ENCODE measurements at regions not wholly inside any gene's neighbourhood (a gene's known extent, or its start where the extent isn't known, plus 50 kb on each side); places are given as distances from the start of the nearest gene placed in this dataset.
"Not testable (repeated sequence)": the region's sequence is repeated elsewhere in the genome, so short reads cannot be mapped to it uniquely, and the experiment has no call there.

GRCh38 chr1:189274267-189274666, 1203.4 kb downstream of the BRINP3 start:
- H3K9ac ChIP-seq (ENCODE audit: low read depth, low read length): no peak overlapping the region
- no peak overlapping the region for H3K4me3 ChIP-seq (ENCODE audit: low read length)
- H3K27me3 ChIP-seq (ENCODE audit: insufficient read depth, low read length): no peaks in the 10 kb centered on the region
- H3K36me3 ChIP-seq (ENCODE audit: insufficient read depth, low read length): no peaks in the 10 kb centered on the region
- H3K4me1 ChIP-seq (ENCODE audit: insufficient read depth, low read length): no peaks in the 10 kb centered on the region
- H3K27ac ChIP-seq (ENCODE audit: low read depth, low read length): no peak overlapping the region
- H3K9me3 ChIP-seq (ENCODE audit: insufficient read depth, low read depth, low read length): peaks cover 21% of the 10 kb centered on the region
- WGBS: no CpG with 5 or more reads among the region's 1 CpG

- Histone ChIP-seq H3K27me3 (ENCODE audit: insufficient read depth, low read length) (no peaks in the 10 kb centered on the region), H3K4me3 (ENCODE audit: low read length) (no peak overlapping the region), H3K27ac (ENCODE audit: low read depth, low read length) (no peak overlapping the region), H3K36me3 (ENCODE audit: insufficient read depth, low read length) (no peaks in the 10 kb centered on the region), H3K9me3 (ENCODE audit: insufficient read depth, low read depth, low read length) (0 out of 2 replicates have a peak, but pooled peaks cover 6% of the 10 kb centered on the region), H3K9ac (ENCODE audit: low read depth, low read length) (no peak overlapping the region), H3K4me1 (ENCODE audit: insufficient read depth, low read length) (no peaks in the 10 kb centered on the region)
- WGBS: 100% methylated on average over 1 of the region's 1 CpG
Measured at GRCh38 chr1:189275796-189276195, 1201.9 kb downstream of the BRINP3 start.

GRCh38 chr1:189289346-189289745, 1188.3 kb downstream of the BRINP3 start:
- H3K4me1 ChIP-seq (ENCODE audit: insufficient read depth, low read length): no peaks in the 10 kb centered on the region
- WGBS: 91% methylated on average over 2 of the region's 3 CpGs
- no peaks in the 10 kb centered on the region for H3K9me3 ChIP-seq (ENCODE audit: insufficient read depth, low read depth, low read length)
- H3K4me3 ChIP-seq (ENCODE audit: low read length): no peak overlapping the region
- H3K27ac ChIP-seq (ENCODE audit: low read depth, low read length): no peak overlapping the region
- H3K9ac ChIP-seq (ENCODE audit: low read depth, low read length): no peak overlapping the region
- H3K27me3 ChIP-seq (ENCODE audit: insufficient read depth, low read length): no peaks in the 10 kb centered on the region
- no peaks in the 10 kb centered on the region for H3K36me3 ChIP-seq (ENCODE audit: insufficient read depth, low read length)

GRCh38 chr1:189301235-189301634, 1176.4 kb downstream of the BRINP3 start:
- H3K27ac ChIP-seq (ENCODE audit: low read depth, low read length): no peak overlapping the region
- 77% methylated on average over 3 of the region's 4 CpGs for whole genome bisulfite sequencing
- no peaks in the 10 kb centered on the region for H3K9me3 ChIP-seq (ENCODE audit: insufficient read depth, low read depth, low read length)
- no peaks in the 10 kb centered on the region for H3K4me1 ChIP-seq (ENCODE audit: insufficient read depth, low read length)
- H3K36me3 ChIP-seq (ENCODE audit: insufficient read depth, low read length): no peaks in the 10 kb centered on the region
- no peaks in the 10 kb centered on the region for H3K27me3 ChIP-seq (ENCODE audit: insufficient read depth, low read length)
- no peak overlapping the region for H3K9ac ChIP-seq (ENCODE audit: low read depth, low read length)
- H3K4me3 ChIP-seq (ENCODE audit: low read length): no peak overlapping the region

GRCh38 chr1:189305279-189305678, 1172.4 kb downstream of the BRINP3 start:
- Histone ChIP-seq H3K9ac (ENCODE audit: low read depth, low read length) (no peak overlapping the region), H3K27ac (ENCODE audit: low read depth, low read length) (no peak overlapping the region), H3K36me3 (ENCODE audit: insufficient read depth, low read length) (no peaks in the 10 kb centered on the region), H3K9me3 (ENCODE audit: insufficient read depth, low read depth, low read length) (no peaks in the 10 kb centered on the region), H3K4me1 (ENCODE audit: insufficient read depth, low read length) (no peaks in the 10 kb centered on the region), H3K27me3 (ENCODE audit: insufficient read depth, low read length) (no peaks in the 10 kb centered on the region), H3K4me3 (ENCODE audit: low read length) (no peak overlapping the region)
- 96% methylated on average over 2 of the region's 2 CpGs for WGBS

GRCh38 chr1:189311915-189312314, 1165.7 kb downstream of the BRINP3 start:
- H3K36me3 ChIP-seq (ENCODE audit: insufficient read depth, low read length): no peaks in the 10 kb centered on the region
- H3K4me1 ChIP-seq (ENCODE audit: insufficient read depth, low read length): peaks cover 33% of the 10 kb centered on the region
- H3K4me3 ChIP-seq (ENCODE audit: low read length): no peak overlapping the region
- no peaks in the 10 kb centered on the region for H3K27me3 ChIP-seq (ENCODE audit: insufficient read depth, low read length)
- H3K9me3 ChIP-seq (ENCODE audit: insufficient read depth, low read depth, low read length): no peaks in the 10 kb centered on the region
- WGBS: 92% methylated on average over 2 of the region's 2 CpGs
- H3K9ac ChIP-seq (ENCODE audit: low read depth, low read length): no peak overlapping the region
- no peak overlapping the region; the same call in 1 of the 2 replicates for H3K27ac ChIP-seq (ENCODE audit: low read depth, low read length)

- Histone ChIP-seq H3K9me3 (ENCODE audit: insufficient read depth, low read depth, low read length) (no peaks in the 10 kb centered on the region), H3K36me3 (ENCODE audit: insufficient read depth, low read length) (no peaks in the 10 kb centered on the region), H3K9ac (ENCODE audit: low read depth, low read length) (no peak overlapping the region), H3K27ac (ENCODE audit: low read depth, low read length) (no peak overlapping the region), H3K27me3 (ENCODE audit: insufficient read depth, low read length) (no peaks in the 10 kb centered on the region), H3K4me1 (ENCODE audit: insufficient read depth, low read length) (peaks cover 33% of the 10 kb centered on the region), H3K4me3 (ENCODE audit: low read length) (no peak overlapping the region)
Measured at GRCh38 chr1:189312499-189312898, 1165.2 kb downstream of the BRINP3 start.

GRCh38 chr1:189313488-189313887, 1164.2 kb downstream of the BRINP3 start:
- H3K4me1 ChIP-seq (ENCODE audit: insufficient read depth, low read length): peaks cover 33% of the 10 kb centered on the region
- no peaks in the 10 kb centered on the region for H3K27me3 ChIP-seq (ENCODE audit: insufficient read depth, low read length)
- H3K4me3 ChIP-seq (ENCODE audit: low read length): no peak overlapping the region
- H3K27ac ChIP-seq (ENCODE audit: low read depth, low read length): no peak overlapping the region
- H3K9me3 ChIP-seq (ENCODE audit: insufficient read depth, low read depth, low read length): no peaks in the 10 kb centered on the region
- H3K36me3 ChIP-seq (ENCODE audit: insufficient read depth, low read length): no peaks in the 10 kb centered on the region
- 97% methylated on average over 2 of the region's 2 CpGs for WGBS
- no peak overlapping the region for H3K9ac ChIP-seq (ENCODE audit: low read depth, low read length)

- Histone ChIP-seq H3K9me3 (ENCODE audit: insufficient read depth, low read depth, low read length) (no peaks in the 10 kb centered on the region), H3K4me3 (ENCODE audit: low read length) (no peak overlapping the region), H3K27me3 (ENCODE audit: insufficient read depth, low read length) (no peaks in the 10 kb centered on the region), H3K36me3 (ENCODE audit: insufficient read depth, low read length) (no peaks in the 10 kb centered on the region), H3K9ac (ENCODE audit: low read depth, low read length) (no peak overlapping the region), H3K4me1 (ENCODE audit: insufficient read depth, low read length) (peaks cover 33% of the 10 kb centered on the region), H3K27ac (ENCODE audit: low read depth, low read length) (peak overlapping the region; percentile 61; the same call in 1 of the 2 replicates)
- WGBS: 92% methylated on average over 3 of the region's 4 CpGs
Measured at GRCh38 chr1:189315035-189315901, 1162.4 kb downstream of the BRINP3 start.

- WGBS: no CpG with 5 or more reads among the region's 3 CpGs
- Histone ChIP-seq H3K27me3 (ENCODE audit: insufficient read depth, low read length) (no peaks in the 10 kb centered on the region), H3K4me3 (ENCODE audit: low read length) (no peak overlapping the region)
Measured at GRCh38 chr1:189323091-189323490, 1154.6 kb downstream of the BRINP3 start.

GRCh38 chr1:189331071-189331470, 1146.6 kb downstream of the BRINP3 start:
- not testable (repeated sequence) for H3K27me3 ChIP-seq (ENCODE audit: insufficient read depth, low read length); H3K9me3 ChIP-seq (ENCODE audit: insufficient read depth, low read depth, low read length); H3K4me3 ChIP-seq (ENCODE audit: low read length); H3K36me3 ChIP-seq (ENCODE audit: insufficient read depth, low read length); H3K9ac ChIP-seq (ENCODE audit: low read depth, low read length); H3K27ac ChIP-seq (ENCODE audit: low read depth, low read length); H3K4me1 ChIP-seq (ENCODE audit: insufficient read depth, low read length)
- WGBS: 91% methylated on average over 13 of the region's 13 CpGs

More at GRCh38 chr1:189323091-189323490, 1154.6 kb downstream of the BRINP3 start:
- Histone ChIP-seq H3K36me3 (ENCODE audit: insufficient read depth, low read length) (no peaks in the 10 kb centered on the region), H3K9ac (ENCODE audit: low read depth, low read length) (no peak overlapping the region), H3K9me3 (ENCODE audit: insufficient read depth, low read depth, low read length) (no peaks in the 10 kb centered on the region), H3K4me1 (ENCODE audit: insufficient read depth, low read length) (no peaks in the 10 kb centered on the region), H3K27ac (ENCODE audit: low read depth, low read length) (no peak overlapping the region)

Data from HUES64 (cell line).